AG09319 (cell line): ENCODE measurements at regions not wholly inside any gene's neighbourhood (a gene's known extent, or its start where the extent isn't known, plus 50 kb on each side); places are given as distances from the start of the nearest gene placed in this dataset.

Experiments
- DNase-seq: peaks from one replicate; pipeline ENCODE4 v3.0.0-alpha.2; 2010; ENCODE audit warnings: low read depth; ENCODE audit errors: extremely low read depth
- TF ChIP-seq, protein P1 (sequence below): IDR thresholded peaks from 2 replicates; pipeline ENCODE4 v1.5.1; 2011; ENCODE audit warnings: low read depth, mild to moderate bottlenecking, inconsistent platforms, low read length, moderate library complexity

DNA sequence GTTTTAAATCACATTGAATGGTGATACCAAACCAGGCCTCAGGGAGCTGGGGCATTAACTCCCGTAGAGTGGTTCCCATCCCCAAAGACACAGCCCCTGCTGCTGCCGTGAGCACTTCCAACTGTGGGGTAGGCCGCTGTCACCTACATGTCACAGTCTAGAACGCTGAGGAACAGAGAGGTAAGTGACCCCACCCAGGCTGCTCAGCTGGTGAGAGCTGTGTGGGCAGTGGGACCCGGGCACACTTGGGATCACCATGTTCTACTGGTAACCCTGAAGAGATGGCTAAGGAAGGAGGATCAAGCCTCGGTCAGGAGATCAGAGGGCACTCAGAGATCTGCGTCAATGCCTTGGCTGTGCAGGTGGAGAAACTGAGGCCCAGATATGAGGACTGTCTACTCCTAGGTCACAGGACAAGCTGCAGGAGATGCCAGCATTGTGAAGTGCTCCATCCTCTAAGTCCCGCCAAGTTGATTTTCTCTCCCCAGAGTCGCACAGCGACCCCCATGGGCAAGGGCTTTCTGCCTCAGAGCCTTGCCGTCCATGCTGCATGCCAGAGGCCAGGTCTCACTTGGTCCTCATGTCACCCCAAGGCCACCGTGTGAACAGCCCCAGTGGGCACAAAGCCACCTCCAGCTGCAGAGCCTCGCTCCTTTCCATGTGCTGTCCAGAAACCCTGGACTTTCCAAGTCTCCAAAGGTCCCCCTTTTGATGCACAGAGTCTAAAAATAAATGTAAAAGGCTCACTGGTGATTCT is 144.2 kb upstream of the OTOS start:
- DNase-seq, result no peak
- TF ChIP-seq, protein P1, sequence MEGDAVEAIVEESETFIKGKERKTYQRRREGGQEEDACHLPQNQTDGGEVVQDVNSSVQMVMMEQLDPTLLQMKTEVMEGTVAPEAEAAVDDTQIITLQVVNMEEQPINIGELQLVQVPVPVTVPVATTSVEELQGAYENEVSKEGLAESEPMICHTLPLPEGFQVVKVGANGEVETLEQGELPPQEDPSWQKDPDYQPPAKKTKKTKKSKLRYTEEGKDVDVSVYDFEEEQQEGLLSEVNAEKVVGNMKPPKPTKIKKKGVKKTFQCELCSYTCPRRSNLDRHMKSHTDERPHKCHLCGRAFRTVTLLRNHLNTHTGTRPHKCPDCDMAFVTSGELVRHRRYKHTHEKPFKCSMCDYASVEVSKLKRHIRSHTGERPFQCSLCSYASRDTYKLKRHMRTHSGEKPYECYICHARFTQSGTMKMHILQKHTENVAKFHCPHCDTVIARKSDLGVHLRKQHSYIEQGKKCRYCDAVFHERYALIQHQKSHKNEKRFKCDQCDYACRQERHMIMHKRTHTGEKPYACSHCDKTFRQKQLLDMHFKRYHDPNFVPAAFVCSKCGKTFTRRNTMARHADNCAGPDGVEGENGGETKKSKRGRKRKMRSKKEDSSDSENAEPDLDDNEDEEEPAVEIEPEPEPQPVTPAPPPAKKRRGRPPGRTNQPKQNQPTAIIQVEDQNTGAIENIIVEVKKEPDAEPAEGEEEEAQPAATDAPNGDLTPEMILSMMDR, result no peak

DNA sequence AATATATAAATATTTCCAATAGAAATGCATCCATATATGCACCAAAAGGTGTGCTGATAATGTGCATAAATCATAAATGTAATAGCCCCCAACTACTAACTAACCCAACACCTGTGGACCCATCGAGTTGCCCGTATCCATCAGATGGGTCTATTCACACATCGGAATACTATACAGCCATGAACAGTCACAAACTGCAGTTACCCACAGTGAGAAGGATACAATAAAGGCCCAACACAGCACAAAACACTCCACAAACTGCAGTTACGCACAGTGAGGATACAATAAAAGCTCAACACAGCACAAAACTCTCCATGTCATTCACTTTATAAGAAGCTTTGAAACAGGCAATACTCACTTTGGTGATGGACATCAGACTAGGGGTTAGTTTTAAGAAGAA is 145.3 kb upstream of the OTOS start:
- DNase-seq, result no peak
- TF ChIP-seq, protein P1, result no peak

DNA sequence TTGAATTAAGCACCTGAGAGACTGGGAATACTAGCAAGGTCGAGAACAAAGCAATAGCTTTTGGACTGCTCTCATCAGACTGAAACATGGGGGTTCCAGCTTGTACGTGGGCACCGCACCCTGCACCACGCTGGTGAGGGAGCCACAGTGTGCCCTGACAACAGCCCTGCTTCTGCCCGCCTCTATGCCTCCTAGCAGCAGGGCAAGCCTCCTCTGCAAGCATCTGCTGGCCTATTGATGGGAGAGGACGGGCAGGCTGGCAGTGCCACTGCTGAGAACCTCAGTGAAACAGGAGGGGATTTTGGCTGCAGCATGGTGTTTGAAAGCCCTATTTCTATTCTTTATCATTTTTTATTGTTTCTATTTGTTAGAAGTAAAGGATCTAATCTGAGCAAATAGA is 146.1 kb upstream of the OTOS start:
- DNase-seq, result no peak
- TF ChIP-seq, protein P1, result no peak

- TF ChIP-seq, protein P1, result no peak
Observed at GRCh38 chr2:240287011-240287410, 146.6 kb upstream of the OTOS start.

DNA sequence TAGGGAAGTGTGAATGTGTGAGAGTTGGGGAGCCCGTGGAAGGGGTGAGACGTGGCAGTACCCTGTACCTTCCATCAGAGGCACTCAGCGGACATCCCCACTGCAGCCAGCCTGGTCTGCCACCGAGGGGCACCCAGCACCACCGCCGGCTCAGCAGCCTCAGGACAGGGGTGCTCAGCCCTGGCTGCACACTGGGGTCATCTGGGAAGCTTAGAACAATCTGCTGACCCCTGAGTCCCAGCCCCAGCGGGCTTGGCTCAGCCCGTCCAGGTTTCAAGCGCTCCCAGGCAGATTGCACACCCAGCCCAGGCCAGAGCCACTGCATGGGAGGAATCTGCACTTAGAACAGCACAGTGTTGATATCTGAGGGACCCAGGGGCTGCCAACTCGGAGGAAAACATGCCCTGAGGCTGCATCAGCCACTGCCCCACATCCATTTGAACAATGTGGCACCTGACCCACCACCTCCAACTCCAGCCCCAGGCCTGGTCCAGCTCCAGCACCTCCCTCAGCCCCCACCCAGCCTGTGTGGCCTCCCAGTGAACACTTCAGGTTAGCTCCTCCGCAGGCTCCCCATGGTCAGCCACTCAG is 147.1 kb upstream of the OTOS start:
- no peak for DNase-seq
- TF ChIP-seq, protein P1, result no peak; the same call in none of the 2 replicates

More at GRCh38 chr2:240287011-240287410, 146.6 kb upstream of the OTOS start:
- DNase-seq, result no peak

GRCh38 chr2:240288087-240288521 is 147.4 kb upstream of the GPC1 start:
- TF ChIP-seq, protein P1, result no peak
- no peak for DNase-seq

DNA sequence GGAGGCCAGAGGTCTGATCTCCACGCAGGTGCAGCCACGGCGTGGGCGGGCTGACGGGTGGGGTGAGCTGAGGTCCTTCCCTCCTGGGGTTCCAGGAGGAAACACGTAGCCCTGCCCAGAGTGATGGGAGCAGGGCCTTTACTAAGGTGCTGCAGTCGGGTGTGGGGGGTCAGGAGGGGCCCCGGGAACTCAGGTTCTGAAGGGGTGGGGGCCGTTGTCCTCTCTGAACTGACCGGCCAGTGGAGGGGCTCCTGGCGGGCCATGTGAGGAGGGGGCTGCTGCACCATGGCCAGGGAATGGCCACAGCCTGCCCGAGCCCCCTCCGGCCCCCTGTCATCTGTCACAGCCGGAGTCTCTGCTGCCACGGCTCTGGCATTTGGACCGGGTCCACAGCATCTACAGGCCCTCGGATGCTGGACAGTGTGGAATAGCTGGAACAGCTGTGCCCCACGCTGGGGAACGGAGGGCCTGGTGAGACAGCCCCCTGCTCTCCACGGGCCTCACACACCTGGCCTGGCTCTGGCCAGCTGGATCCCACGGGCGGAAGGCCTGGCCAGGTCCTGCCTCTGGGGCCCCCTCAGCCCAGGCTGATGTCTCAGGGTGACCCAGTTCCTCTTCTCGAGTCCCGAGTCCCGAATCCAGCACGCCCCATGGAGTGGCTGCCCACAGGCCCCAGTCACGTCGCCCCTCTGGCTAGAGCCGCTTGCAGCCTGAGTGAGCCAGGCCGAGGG is 145.6 kb upstream of the GPC1 start:
- DNase-seq, result no peak
- TF ChIP-seq, protein P1, result no peak
